ENCODE measurements at regions not wholly inside any gene's neighbourhood (a gene's known extent, or its start where the extent isn't known, plus 50 kb on each side); places are given as distances from the start of the nearest gene placed in this dataset.

- TF ChIP-seq CTCF (IDR thresholded peaks at IDR 0.05; ENCODE audit: low read depth, low read length, missing input control) (no peak), REST (IDR thresholded peaks at IDR 0.05) (no peak), GABPA (IDR thresholded peaks at IDR 0.05 in 1 of 2, conservative IDR thresholded peaks at IDR 0.05 in 1 of 2) (no peak), MAX (IDR thresholded peaks at IDR 0.05) (no peak), SP1 (IDR thresholded peaks at IDR 0.05) (no peak), TAF1 (conservative IDR thresholded peaks at IDR 0.05) (no peak), ZBTB33 (IDR thresholded peaks at IDR 0.05) (no peak)
These were observed 159.6 kb upstream of the HNRNPA3 start for GRCh38 chr2:177053038-177053437.
